Umbilical cord (tissue), 1 donor: ENCODE measurements at regions not wholly inside any gene's neighbourhood (a gene's known extent, or its start where the extent isn't known, plus 50 kb on each side); places are given as distances from the start of the nearest gene placed in this dataset.
"Not testable (repeated sequence)": the region's sequence is repeated elsewhere in the genome, so short reads cannot be mapped to it uniquely, and the experiment has no call there.

Experiments used
- DNase-seq: peaks from one replicate; pipeline ENCODE4 v3.0.0-alpha.2; 2015; ENCODE audit warnings: low spot score

DNA sequence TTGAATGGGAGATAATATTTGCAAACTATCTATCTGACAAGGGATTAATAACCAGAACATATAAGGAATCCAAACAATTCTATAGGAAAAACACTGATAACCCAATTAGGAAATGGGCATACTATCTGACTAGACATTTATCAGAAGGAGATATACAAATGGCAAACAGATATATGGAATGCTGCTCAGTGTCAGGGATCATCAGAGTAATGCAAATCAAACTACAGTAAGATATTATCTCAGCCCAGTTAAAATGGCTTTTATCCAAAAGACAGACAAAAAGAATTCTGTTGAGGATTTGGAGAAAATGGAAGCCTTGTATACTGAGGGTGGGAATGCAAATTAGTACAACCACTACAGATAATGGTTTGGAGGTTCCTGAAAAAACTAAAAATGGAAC is 758.0 kb upstream of the B3GALT2 start:
- DNase-seq: no peak

DNA sequence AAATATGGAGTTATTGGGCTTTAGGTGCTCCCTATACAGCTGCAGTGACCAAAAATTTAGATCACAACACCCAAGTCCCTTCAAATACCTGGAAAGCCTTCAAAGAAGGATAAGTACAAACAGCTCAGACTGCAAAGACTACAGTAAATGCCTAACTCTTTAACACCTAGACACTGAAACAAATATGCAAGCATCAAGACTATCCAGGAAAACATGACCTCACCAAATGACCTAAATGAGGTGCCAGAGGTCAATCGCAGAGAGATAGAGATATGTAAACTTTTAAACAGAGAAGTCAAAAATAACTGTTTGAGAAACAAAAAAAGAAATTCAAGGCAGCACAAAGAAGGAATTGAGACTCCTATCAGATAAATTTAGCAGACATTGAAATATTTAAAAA is 753.8 kb upstream of the B3GALT2 start:
- DNase-seq: no peak

DNA sequence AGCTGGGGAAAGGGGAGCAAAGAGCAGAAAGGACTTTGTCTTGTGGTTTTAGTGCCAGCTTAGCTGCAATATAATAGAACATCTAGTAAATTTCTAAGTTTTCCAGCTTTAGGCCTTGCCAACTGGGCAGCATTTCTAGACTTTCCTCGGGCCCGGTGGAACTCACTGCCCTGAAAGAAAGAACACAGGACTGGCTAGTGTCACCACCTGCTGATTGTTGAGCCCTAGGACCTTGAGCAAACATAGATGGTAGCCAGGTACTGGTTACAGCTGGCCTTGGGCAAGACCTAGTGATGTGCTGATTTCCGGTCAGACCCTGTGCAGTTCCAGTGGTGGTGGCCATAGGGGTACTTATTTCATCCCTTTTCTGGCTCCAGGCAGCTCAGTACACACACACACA is 753.2 kb upstream of the B3GALT2 start:
- no peak for DNase-seq

DNA sequence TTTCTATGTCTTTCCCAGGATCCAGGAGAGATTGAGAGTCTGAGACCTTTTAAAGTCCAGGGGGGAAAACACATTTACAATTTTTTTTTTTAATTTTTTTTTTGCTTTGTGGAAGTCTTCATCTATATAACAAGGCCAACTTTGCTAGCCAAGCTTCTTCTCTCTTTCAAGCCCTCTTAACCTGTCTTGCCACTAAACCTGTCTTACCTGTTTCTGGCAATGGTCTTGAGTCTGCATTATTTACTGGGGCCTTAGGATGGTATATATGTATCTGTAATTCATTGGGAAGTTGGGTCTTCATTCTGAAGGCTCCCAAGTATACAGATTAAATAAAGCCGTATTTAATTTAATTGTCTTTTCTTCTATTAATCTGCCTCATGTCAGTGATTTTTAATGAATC is 750.9 kb upstream of the B3GALT2 start:
- no peak for DNase-seq

DNA sequence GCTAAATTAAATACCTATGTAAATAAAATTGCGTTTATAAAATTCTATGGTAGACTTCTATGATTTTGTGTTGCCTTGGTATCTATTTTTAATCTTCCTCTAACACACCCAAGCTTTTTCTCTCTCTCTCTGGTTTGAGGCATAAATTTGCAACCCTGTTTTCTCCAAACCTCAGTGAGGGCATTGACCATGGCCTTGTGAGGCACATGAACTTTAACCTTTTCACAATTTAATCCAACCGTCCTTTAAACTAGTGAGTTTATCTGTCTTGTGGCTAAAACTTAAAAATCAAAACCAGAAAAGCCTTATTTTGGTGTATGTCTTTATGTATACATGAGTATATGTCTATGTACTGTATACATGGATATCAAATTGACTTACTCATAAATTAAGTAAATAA is 746.6 kb upstream of the B3GALT2 start:
- no peak for DNase-seq

DNA sequence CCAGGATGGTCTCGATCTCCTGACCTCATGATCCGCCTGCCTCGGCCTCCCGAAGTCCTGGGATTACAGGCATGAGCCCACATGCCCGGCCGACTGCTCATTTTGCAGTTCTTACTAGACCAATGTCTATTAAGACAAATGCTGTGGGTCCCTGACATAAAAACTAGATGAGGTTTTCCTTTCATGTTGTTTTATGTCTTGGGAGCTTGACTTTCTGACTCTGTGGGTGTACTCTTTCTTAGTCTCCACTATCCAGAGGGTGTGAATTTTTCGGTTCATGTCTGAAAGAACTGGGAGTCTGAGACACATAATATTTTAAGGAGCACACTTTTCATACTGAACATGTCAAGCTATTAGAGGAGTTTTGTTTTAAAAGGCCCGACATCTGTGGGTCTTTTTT is 744.9 kb upstream of the B3GALT2 start:
- DNase-seq: no peak

DNA sequence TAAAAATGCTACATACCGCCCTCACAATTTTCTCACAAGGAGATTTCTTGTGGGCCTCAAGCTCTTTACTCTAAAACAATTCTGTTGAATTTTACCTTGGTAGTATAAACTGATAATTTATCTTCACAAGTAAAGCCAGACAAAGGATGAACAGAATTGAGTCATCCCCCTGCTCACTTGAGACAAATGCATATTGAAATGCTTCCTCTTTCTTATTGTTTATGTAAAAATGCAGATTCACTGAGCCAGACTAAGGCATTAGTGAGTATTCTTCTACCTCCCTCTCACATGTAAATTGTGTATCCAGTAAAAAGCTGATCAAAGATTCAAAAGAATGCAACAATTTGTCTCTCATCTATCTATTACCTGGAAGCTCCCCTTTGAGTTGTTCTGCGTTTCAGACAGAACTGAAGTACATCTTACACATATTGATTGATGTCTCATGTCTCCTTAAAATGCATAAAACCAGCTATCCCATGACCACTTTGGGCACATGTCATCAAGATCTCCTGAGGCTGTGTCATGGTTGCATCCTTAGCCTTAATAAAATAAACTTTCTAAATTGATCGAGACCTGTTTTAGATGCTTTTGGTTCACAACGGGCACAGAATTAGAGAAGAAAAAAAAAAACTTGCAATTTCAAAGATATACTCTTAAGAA is 743.1 kb upstream of the B3GALT2 start:
- DNase-seq: no peak

DNA sequence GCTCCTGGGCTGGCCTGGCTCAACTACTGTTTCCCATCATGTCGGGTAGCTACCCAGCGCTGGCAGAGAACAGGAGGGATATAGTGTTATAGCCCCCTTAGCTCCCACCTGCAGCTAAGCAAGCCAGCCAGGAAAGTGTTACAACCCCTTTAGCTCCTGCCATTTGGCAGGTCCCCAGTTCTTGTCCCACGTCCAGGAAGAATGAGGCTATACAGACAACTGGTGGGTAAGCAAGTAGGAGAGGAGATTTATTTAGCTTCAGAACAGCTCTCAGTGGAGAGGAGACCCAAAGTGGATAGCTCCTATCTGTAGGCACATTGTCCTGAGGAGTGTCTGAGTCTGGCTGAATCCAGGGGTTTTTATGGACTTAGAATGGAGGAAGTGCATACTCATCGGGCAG is 741.1 kb upstream of the B3GALT2 start:
- DNase-seq: no peak

DNA sequence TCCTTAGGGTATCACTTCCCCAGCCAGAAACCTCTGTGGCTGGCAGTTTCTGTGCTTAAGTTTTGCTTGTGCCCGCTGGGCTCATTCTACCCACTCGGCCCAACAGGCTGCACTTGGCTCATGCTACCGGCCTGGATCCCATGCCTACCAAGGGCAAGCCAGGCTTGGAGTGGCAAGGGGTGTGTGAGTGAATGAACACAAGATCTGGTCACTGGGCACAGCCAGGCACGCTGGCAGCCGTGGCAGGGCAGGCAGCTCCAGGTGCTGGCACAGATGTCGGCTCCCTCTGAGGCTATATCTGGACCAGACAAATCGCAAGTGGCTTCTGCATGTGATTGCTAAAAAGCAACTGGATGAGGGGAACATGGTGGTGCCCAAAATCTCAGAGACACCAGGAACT is 740.5 kb upstream of the B3GALT2 start:
- no peak for DNase-seq

DNA sequence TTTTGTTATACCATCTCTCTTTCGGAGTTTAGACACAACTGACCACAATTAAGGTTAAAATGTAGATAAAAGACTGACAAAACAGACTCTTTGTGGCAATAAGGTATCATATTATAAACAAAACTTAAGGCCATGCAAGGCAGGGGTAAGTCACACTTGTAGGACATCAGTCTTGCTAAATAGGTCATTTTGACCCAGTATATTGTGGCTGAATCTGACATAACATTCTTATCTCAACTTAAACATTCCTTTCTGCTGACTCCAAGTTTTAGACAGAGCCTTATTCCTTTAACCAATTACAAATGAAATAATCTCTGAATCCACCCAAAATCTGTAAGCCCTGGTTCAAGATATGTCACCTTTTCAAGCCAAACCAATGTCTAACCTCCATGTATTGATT is 733.4 kb upstream of the B3GALT2 start:
- no peak for DNase-seq

DNA sequence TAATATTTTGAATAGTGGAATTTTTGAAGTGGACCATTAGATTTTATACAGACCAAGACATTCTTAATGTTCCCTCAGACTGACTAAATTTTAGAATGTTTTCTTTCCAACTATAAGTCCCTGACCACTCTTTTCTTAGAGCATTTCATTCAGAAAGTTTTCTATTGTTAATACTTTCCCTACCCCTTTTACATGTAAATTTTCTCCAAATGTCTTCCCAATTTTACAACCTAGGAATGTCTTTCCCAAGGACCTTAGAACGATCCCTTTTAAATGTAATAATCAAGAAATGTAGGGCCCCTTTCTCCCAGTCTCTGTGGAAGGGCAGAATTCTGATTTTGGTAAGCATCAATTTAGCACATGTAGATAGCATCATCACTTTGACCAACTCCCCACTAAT is 730.0 kb upstream of the B3GALT2 start:
- no peak for DNase-seq

DNA sequence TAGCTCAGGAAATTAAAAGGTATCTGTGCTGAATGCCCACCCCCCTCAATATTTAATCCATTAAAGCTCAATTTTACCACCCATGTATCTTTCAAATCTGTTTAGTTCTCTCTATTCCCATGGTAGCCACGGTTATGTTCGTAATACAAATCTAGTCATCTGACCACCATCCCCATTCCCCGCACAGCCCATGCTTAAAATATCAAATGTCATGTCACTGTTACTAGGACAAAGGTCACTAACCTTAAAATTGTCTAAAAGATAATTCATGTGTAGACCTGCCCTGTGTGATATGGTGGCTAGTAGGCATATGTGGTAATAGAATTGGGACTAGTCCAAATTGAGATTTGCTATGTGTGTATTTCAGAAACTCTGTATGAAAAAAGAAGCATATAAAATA is 728.5 kb upstream of the B3GALT2 start:
- no peak for DNase-seq

DNA sequence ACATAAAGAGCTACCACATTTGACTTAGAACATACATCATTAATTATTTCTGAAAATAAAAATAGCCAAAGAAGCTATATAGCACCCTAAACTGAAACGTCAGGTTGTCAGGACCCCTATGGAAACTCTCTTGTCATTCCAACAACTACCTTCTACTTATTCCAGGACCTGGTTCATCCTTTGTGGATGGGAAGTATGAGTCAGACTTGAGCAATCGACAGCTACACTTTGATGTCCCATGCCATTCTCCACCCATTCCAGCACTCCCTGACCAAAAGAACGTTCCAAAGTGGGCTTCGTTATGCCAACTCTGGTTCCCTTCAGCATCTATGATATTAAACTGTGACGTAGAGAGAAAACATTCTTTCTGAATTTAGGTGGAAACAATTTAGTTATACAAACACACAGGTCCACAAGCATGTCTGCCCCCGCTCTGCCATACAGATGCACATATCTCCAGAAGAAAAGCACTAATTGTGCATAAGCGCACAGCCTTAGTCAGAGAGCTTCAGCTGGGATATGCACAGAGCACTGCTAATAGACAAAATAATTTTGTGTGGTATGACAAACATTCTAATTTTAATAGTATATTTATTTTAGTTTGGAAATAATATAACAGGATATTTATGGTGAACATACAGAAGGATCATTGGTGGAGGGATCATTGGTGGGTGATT is 723.1 kb upstream of the B3GALT2 start:
- no peak for DNase-seq

DNA sequence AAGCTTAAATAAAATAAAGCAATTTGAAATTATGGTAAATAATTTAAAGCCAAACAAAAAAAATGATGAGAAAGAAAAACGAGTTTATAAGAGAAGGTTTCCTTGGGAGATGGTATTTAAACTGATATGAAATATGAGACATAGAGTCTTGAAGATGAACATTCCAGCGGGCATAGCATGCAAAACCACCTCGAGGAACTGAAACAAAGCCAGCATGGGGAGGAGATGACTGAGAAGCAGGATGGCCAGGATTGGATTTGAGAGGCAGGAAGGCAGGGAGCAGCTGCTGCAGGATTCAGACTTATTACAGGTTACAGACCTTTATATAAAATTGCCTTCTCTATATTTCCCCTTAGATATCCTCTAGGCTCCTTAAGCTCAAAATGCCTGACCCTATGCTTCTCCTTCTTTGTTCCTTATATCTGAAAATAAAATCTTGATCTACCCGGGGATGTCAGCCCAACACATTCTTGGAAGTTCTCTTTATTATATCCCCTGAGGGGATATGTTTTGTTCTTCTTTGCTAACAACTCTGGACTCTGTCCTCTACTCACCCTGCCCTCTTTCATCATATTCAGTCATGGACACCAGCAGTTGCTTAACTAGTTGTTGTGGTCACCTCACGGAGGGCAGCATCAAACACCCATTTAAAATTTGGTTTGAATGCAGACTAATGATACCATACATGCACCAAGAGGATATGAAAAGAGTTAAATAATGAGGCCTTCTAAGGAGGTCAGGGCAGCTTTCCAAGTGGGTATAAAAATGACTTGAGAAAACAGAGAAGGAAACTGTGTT is 719.1 kb upstream of the B3GALT2 start:
- no peak for DNase-seq

DNA sequence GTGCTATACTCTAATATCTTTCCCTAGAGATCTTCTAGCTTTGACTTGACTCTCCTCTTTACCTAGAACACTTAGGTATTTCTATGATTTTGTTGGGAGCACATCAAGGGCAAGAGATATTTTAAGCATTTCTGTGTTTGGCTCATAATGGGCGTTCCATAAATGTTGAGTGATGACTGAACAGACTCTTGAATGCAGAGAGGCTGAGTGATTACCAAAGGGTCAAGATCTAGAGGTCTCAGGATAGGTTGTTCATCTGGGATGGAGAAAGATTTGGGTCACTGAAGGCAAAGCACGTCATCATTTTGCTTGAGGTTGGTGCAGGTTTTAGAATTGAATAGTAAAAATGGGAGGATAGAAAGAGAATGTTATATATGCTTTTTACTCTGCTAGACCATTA is 705.4 kb upstream of the B3GALT2 start:
- DNase-seq: no peak

DNA sequence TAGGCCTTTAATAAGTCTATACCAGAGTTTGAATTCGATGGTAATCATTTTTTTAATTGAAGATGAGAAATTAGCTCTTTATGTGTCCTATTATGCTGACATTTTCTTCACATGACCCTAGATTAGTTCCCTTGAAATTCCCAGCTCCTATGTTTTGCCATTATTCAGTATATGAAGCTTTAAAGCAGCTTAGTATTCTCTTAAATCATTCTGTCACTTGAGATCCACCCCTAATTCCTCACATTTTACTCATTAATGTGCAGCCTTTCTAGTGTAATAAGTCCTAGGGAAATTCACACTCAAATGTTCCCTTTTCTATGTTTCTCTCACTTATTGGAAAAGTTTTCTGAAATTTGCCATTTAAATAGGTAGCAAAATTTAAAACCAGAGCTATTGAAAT is 704.5 kb upstream of the B3GALT2 start:
- DNase-seq: no peak

DNA sequence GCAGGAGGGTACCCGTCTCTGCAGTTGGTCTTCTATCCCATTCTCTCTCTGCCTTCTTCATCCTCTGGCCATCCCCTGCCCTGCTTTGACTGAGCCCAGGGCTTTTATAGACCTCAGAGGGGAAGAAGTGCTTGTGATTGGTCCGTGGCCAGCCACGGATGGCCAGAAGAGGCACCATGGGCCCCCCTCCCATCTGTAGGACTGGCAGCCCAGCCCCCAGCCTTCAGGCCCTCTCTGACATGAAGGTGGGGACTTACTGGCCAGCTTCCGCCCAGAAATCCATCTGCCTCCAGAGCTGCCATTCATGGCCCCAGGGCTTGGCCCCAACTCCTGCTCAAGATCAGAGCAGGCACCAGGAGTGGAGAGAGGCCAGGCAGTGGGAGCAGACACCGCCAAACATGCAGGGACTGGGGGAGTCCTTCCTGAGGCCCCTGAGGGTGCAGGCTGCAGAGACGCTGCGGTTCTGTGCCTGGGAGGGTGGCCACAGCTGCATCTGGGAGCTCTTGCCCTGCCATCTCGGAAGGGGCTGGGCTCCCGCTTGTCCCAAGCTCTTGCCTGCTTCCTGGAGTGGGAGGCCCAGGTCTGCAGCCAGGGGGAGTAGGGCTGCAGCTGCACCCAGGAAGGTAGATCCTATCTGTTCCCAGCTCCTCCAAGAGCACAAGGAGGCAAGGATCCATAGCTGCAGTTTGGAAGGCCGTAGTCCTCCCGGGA is 698.6 kb upstream of the B3GALT2 start:
- no peak for DNase-seq

DNA sequence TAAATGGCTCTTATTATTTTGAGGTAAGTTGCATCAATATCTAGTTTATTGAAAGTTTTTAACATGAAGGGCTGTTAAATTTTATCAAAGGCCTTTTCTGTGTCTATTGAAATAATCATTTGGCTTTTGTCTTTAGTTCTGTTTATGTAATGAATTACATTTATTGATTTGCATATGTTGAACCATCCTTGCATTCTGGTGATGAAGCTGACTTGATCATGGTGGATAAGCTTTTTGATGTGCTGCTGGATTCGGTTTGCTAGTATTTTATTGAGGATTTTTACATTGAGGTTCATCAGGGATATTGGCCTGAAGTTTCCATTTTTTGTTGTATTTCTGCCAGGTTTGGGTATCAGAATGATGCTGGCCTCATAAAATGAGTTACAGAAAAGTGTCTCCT is 691.5 kb upstream of the B3GALT2 start:
- not testable (repeated sequence) for DNase-seq

DNA sequence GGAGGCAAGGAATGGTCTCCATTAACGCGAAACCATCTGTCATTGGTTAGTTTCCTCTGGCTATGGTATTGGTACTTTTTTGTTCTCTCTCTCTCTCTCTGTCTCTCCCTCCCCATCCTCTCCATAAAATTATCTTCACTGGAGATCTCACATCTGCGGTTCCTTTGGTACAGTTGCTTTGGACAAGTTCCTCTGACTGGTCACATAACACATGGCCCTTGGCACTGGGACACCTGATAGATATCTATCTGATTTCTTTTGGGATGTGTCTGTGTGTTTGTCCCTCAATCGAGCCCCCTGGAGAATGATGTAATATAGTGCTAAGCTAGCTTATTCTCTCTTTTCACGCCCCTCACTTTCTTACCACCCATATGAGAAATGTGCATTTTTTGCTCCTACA is 682.0 kb upstream of the B3GALT2 start:
- DNase-seq: no peak

DNA sequence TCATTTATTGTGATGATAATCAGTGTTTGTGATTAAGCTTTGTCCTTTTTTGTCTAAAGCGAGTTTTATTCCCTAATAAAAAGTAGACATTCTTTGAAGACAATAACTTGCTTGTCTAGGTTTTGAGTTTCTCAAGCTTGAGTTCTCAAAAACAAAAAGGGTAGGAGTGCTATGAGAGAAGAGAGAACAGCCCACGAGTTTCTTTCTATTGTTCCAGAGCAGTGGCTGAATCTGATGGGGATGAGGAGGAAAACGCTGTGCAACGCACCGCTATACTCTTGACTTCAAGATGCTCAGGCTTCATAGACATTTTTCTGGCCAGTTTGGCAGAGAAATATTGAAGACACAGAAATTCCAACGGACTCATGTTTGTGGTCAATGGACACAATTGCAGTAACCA is 669.8 kb upstream of the B3GALT2 start:
- DNase-seq: no peak

DNA sequence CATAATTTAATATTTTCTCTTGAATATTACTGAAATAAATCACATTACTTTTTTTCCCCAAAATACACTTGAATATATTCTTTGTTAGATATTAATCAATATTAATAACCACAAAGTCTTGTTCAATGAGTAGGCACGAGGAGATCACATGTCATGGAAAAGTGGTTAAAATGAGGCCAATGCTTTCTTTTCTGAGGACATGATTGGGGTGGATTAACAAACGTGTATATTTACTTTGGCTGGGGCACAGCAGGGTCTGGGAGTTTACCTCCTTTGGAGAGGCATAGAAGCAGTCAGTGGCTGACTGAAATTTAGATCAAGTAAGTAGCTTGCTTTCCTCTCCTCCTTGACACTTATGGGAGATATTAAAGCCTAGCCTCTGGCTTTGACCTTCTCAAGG is 664.3 kb upstream of the B3GALT2 start:
- DNase-seq: no peak

DNA sequence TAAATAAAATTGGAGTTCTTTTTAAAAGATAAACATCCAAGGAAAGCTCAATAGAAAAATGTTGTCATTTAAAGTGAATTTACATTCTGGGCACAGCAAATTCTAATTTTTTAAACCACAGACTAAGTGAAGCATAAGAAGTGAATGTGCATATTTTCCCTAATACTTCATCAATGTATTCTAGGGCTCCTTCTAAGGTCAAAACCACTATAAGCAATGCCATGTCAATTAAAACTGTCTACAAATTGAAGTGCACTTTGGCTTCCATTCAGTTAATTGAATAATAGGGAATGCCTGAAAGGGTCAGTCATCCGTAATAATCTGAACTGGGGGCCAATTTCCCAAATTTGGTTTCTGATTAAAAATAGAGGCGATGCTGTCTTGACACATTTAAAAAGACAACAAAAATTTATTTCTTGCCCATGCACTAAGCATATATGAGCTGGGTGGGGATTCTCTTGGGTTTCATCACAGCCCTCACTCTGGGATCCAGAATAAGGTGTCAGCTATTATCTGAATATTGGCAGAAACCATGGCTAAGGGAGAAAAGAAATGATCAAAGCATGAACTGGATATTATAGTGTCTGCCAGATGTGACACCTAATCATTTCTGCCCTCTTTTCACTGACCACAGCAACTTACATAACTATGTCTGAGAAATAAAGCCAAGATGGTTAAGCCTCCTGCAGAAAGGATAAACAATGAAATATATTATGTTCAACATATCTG is 660.6 kb upstream of the B3GALT2 start:
- no peak for DNase-seq
